ENCODE measurements at regions not wholly inside any gene's neighbourhood (a gene's known extent, or its start where the extent isn't known, plus 50 kb on each side); places are given as distances from the start of the nearest gene placed in this dataset.

DNA sequence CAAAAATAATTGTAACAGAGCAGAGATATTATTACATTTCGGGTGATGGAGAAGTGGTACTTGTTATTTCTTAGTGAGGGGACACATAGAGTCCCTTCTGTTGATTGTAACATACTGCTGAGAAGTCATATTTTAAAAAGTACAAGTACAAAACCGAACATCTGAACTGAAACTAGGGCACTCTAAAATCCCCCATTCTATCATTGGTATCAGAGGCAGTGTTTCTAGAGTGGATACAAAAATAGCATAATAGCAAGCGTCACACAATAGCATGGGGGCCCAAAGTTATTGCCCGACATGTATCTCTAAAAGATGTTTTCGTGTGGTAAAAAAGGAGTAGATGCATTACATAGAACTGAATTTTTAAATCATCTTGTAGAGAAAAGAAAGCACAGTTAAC, 502.1 kb upstream of the SLC10A2 start:
- ChIA-PET POLR2A (no interaction called here), CTCF (no interaction called here)
- Mint-ChIP-seq H3K36me3 (ENCODE audit: low read depth) (no peaks in the 10 kb centered on the region), H3K27ac (no peak overlapping the region), H3K4me3 (no peak overlapping the region), H3K4me1 (no peaks in the 10 kb centered on the region), H3K9me3 (peaks cover 5% of the 10 kb centered on the region), H3K27me3 (no peaks in the 10 kb centered on the region)
- DNase-seq: no peak

DNA sequence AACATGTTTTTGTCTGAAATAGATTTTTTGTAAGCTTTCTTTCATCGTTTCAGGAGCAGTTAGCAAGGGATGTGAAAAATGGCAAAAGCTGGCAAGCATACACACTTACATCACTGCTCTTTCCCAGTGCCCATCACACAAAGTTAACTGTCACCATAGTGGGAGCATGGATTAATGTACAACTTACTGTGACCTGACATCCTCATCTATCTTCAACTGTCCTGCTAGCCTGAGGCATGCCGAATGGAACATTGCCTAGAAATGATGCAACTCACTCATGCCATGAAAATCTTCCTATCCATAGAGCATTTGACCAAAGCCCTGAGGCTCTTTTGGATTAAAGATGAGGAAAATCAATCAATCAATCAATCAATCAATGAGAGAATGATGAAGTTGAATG, 491.7 kb upstream of the SLC10A2 start:
- ChIA-PET POLR2A (no interaction called here), CTCF (no interaction called here)
- Mint-ChIP-seq H3K36me3 (ENCODE audit: low read depth) (no peaks in the 10 kb centered on the region), H3K4me1 (no peaks in the 10 kb centered on the region), H3K27ac (no peak overlapping the region), H3K9me3 (peaks cover 9% of the 10 kb centered on the region), H3K27me3 (no peaks in the 10 kb centered on the region), H3K4me3 (no peak overlapping the region)
- no peak for DNase-seq

DNA sequence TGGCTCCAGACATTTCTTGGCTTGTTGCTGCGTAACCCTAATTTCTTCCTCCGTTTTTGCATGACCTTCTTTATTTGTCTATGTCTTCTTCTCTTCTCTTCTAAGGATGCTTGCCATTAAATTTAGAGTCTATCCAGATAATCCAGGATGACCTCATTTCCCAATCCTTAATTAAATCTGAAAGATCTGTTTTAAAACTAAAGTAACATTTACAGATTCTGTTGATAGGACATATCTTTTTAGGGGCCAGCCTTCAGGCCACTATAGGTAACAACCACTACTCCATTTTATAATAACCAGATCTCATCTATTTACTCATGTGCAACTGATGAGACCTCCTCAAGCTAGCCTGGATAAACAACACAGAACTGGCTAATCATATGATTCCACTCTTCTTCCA, 490.5 kb upstream of the SLC10A2 start:
- DNase-seq: no peak
- H3K36me3 Mint-ChIP-seq (ENCODE audit: low read depth): no peaks in the 10 kb centered on the region
- H3K4me3 Mint-ChIP-seq: no peak overlapping the region
- no peaks in the 10 kb centered on the region for H3K4me1 Mint-ChIP-seq
- no peaks in the 10 kb centered on the region for H3K27me3 Mint-ChIP-seq
- H3K9me3 Mint-ChIP-seq: peaks cover 9% of the 10 kb centered on the region
- ChIA-PET POLR2A (no interaction called here), CTCF (interaction anchor here (0.7 kb wide), 1 partner anchor 772 kb away, joined by 3 read pairs; no protein-coding TSS in a partner anchor)
- no peak overlapping the region for H3K27ac Mint-ChIP-seq

DNA sequence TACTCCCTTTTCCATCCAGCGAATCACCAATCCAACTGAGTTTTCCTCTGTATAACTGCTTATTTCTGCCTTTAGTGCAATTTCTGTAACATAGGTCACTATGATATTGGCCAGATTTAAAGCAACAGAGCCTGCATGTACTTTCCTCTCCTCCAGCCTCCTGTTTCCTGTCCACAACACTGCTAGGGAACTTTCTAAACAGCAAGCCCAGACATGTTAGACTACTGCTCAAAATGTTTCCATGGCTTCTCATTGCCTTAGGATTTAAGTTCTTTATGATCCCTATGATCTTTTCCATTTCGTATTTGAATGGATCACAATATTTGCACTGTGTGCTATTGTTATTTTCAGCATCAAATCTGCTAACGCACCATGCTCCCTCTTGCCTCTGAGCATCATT, 481.7 kb upstream of the SLC10A2 start:
- CTCF ChIA-PET: no interaction called here
- DNase-seq: no peak
- Mint-ChIP-seq H3K4me3 (no peak overlapping the region), H3K27me3 (no peaks in the 10 kb centered on the region), H3K4me1 (no peaks in the 10 kb centered on the region), H3K9me3 (peaks cover 26% of the 10 kb centered on the region), H3K36me3 (ENCODE audit: low read depth) (no peaks in the 10 kb centered on the region), H3K27ac (no peak overlapping the region)
- POLR2A ChIA-PET: no interaction called here

DNA sequence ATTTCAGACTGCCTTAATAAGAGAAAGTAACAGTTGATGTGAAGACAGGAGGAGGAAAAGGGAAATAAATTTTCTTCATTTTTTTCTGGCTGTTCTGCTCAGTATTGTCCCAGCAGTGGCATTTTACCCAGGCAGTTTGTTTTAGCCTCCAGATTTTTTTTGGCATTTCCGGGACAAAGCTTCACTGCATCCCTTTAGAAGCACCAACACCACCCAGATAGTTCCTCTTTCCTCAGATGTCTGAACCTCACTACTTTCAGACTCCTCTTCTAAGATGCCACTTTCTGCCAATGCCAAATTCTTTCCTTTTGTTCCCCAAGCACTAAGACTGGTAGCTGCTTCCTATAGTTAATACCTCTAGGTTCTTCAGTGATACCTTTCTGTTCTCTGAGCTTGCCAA, 480.1 kb upstream of the SLC10A2 start:
- ChIA-PET POLR2A (no interaction called here), CTCF (no interaction called here)
- Mint-ChIP-seq H3K27ac (no peak overlapping the region), H3K9me3 (peaks cover 29% of the 10 kb centered on the region), H3K36me3 (ENCODE audit: low read depth) (no peaks in the 10 kb centered on the region), H3K4me1 (no peaks in the 10 kb centered on the region), H3K27me3 (no peaks in the 10 kb centered on the region), H3K4me3 (no peak overlapping the region)
- no peak for DNase-seq

DNA sequence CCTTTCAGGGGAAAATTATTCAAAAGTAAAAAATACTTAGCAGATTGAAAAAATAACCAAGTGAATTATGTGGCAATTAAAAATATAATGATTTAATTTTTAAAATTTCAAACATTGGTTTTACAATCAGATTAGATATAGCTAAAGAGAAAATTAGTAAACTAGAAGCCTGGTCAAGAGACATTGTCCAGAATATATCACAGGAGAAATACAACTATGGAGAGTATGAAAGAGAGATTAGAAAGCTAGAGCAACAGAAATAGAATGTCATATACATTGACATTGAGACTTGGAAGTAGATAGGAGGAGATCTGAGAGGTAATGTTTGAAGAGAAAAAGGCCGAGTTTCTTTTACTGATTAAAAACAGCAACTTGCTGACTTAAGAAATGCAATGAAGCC, 476.4 kb upstream of the SLC10A2 start:
- POLR2A ChIA-PET: no interaction called here
- DNase-seq: no peak
- Mint-ChIP-seq H3K4me1 (no peaks in the 10 kb centered on the region), H3K27me3 (no peaks in the 10 kb centered on the region), H3K27ac (no peak overlapping the region), H3K4me3 (no peak overlapping the region), H3K9me3 (peaks cover 31% of the 10 kb centered on the region), H3K36me3 (ENCODE audit: low read depth) (no peaks in the 10 kb centered on the region)
- CTCF ChIA-PET: no interaction called here

DNA sequence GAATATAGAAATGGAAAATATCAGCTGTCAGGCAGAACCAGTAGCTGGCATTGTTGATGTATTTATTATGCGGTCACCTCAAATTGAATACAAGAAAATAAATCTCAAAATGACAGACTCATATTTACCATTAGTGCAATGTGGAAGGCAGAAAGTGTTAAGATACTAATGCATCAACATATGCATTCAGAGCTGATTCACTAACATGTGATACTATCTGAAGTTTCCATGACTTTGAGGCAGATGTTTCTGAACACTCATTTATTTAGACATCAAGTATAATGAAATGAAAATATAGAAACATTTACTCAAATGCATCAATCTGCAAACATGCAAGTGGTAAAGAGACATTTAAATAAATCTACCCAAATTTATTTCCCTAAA, 474.2 kb upstream of the SLC10A2 start:
- Mint-ChIP-seq H3K27me3 (no peaks in the 10 kb centered on the region), H3K4me1 (no peaks in the 10 kb centered on the region), H3K9me3 (peaks cover 22% of the 10 kb centered on the region), H3K4me3 (no peak overlapping the region), H3K27ac (no peak overlapping the region), H3K36me3 (ENCODE audit: low read depth) (no peaks in the 10 kb centered on the region)
- POLR2A ChIA-PET: no interaction called here
- no peak for DNase-seq
- CTCF ChIA-PET: no interaction called here

DNA sequence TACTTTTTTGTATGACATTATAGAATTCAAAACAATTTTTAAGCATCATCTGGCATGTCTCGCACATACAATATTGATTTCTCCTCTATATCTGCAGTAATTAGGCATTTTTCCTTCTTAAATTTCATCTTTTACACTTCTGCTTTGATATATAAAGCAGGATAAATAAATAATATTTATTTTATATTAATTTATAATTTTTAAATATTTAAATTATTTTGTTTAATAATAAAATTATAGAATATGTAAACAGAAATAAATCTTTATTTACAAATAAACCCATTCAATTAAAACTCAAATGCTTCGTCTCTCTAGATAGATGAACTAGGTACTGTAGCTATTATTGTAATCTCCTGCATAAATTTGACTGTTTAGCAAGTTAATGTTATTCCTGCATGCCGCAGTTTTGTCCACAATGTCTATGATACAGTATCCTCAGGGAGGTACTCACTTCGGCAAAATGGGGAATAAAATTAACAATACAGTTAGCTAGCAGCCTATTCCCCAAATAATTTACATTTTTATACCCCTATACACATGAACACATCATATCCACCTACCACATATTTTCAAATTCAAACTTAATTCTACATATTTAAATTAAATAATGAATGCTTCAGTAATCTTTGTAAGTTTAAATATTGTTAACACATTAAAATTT, 473.6 kb upstream of the SLC10A2 start:
- no peak overlapping the region for H3K4me3 Mint-ChIP-seq
- DNase-seq: no peak
- no peak overlapping the region for H3K27ac Mint-ChIP-seq
- CTCF ChIA-PET: no interaction called here
- peaks cover 19% of the 10 kb centered on the region for H3K9me3 Mint-ChIP-seq
- H3K36me3 Mint-ChIP-seq (ENCODE audit: low read depth): no peaks in the 10 kb centered on the region
- H3K4me1 Mint-ChIP-seq: no peaks in the 10 kb centered on the region
- POLR2A ChIA-PET: no interaction called here
- H3K27me3 Mint-ChIP-seq: no peaks in the 10 kb centered on the region

DNA sequence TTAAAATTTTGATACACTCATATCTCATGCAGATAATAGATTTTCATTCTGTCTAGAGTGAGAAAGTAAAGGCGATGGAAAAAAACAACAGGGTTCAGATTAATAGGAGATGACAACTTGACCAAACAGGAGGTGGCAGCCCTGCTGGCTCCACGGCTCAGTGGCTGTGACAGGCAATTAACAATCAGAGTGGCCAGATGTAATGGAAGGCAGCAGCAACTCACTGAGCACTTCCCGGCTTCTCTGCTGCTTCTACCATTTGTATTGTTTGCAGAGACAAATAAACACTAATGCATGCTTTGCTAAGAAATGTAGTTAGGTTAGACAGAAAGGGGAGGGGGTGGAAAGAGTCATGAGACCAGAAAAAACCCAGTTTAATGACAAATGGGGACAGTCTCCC, 473.0 kb upstream of the SLC10A2 start:
- Mint-ChIP-seq H3K27ac (no peak overlapping the region), H3K27me3 (no peaks in the 10 kb centered on the region), H3K9me3 (peaks cover 14% of the 10 kb centered on the region), H3K4me1 (no peaks in the 10 kb centered on the region), H3K4me3 (no peak overlapping the region), H3K36me3 (ENCODE audit: low read depth) (no peaks in the 10 kb centered on the region)
- POLR2A ChIA-PET: no interaction called here
- DNase-seq: no peak
- CTCF ChIA-PET: no interaction called here

DNA sequence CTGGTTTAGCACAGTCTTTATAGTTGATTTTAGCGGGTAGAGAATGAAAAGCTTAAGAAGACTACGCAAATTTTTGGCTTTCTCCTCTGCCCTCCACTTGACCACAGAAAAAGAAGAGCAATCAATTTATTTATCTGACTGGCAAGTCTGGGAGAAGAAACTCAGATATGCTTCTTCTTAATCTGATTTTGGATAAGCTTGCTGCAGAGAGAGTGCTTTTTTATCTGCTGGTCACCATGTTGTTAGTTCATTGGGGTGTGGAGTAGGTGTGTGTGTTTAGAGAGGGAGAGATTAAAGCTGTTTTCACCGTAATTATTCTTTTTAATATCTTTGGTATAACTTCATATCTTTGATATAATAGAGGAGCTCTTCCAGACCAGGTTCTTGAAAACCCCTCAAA, 471.4 kb upstream of the SLC10A2 start:
- Mint-ChIP-seq H3K4me1 (no peaks in the 10 kb centered on the region), H3K4me3 (no peak overlapping the region), H3K27ac (no peak overlapping the region), H3K36me3 (ENCODE audit: low read depth) (no peaks in the 10 kb centered on the region), H3K9me3 (peaks cover 4% of the 10 kb centered on the region), H3K27me3 (no peaks in the 10 kb centered on the region)
- DNase-seq: no peak
- ChIA-PET POLR2A (no interaction called here), CTCF (no interaction called here)

DNA sequence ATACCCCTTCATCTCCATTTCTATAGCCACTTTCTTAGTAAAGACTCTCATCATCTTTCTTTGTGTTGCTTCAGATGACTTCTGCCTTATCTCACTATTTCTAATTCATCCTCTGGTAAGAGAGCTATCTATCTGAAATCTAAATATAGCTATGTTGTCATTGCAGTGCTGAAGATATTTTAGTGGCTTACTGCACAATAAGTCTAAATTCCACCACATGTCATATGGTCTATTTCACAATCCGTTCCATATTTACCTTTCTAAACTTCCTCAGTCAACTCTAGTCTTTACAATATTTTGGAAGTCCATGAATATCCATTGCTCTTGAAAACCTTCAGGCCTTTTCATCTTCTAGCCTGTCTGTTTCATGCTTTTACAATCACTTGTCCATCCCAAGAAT, 465.1 kb upstream of the SLC10A2 start:
- Mint-ChIP-seq H3K27ac (no peak overlapping the region), H3K4me3 (no peak overlapping the region), H3K4me1 (no peaks in the 10 kb centered on the region), H3K36me3 (ENCODE audit: low read depth) (no peaks in the 10 kb centered on the region), H3K9me3 (peaks cover 3% of the 10 kb centered on the region), H3K27me3 (no peaks in the 10 kb centered on the region)
- ChIA-PET POLR2A (no interaction called here), CTCF (no interaction called here)
- no peak for DNase-seq

DNA sequence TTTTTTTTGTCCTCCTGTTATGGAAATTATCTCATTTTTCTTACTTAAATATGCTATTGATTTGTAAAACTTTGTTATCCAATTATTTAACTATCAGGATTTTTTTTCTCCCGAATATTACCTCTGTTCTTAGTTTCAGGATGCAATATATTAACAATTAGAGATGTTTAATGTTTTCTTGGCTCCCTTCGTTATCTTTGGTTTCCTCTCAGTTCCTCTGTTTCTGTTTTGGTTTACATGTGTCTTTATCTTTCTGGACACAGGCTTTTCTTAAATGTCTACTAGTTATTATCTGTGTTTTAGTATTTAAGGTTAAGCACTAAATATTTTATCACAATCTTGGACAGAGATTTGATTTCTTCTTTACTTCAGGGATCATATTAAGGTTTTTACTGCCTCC, 462.2 kb upstream of the SLC10A2 start:
- Mint-ChIP-seq H3K4me3 (no peak overlapping the region), H3K9me3 (peaks cover 3% of the 10 kb centered on the region), H3K27ac (no peak overlapping the region), H3K36me3 (ENCODE audit: low read depth) (no peaks in the 10 kb centered on the region), H3K4me1 (no peaks in the 10 kb centered on the region), H3K27me3 (no peaks in the 10 kb centered on the region)
- CTCF ChIA-PET: no interaction called here
- POLR2A ChIA-PET: no interaction called here
- DNase-seq: no peak

DNA sequence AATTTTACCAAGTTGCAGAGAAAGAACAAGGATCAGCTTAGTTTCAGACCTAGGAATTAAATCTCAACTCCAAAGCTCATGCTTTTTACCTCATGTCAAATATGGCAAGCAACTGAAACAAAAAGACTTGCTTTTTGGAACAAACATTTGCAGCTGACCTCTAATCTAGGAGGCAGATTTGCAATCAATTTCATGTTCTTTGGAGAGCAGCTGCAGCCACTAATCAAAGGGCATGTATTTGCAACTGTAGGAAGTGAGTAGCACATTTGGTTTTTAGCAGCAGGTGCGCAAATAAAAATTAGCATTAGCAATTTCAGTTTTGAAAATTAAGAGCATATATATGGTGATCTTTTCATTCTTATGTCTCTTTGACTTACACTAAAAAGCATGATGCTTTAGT, 459.3 kb upstream of the SLC10A2 start:
- H3K4me1 Mint-ChIP-seq: no peaks in the 10 kb centered on the region
- no peak for DNase-seq
- no peak overlapping the region for H3K4me3 Mint-ChIP-seq
- H3K27me3 Mint-ChIP-seq: no peaks in the 10 kb centered on the region
- ChIA-PET CTCF (no interaction called here), POLR2A (no interaction called here)
- no peaks in the 10 kb centered on the region for H3K9me3 Mint-ChIP-seq
- H3K27ac Mint-ChIP-seq: no peak overlapping the region
- no peaks in the 10 kb centered on the region for H3K36me3 Mint-ChIP-seq (ENCODE audit: low read depth)

DNA sequence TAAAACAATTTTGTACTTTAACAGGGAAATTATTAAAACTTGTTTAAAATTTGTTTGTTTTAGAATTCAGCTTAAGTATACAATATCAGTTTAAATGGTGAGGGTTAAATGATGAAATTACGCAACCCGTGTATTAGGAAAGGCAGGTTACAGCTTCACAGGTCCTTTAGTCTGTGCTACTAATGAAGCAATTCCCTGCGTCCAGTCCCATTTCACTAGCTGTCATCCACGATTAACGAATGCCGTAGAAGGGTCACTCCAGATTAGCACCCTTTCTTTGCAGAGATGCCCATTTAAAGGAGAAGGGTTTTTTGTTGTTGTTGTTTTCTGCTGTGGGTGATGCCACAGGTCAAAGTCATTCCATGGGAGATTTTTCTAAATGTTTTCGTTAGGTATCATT, 457.6 kb upstream of the SLC10A2 start:
- Mint-ChIP-seq H3K27me3 (no peaks in the 10 kb centered on the region), H3K4me1 (no peaks in the 10 kb centered on the region), H3K4me3 (no peak overlapping the region), H3K27ac (no peak overlapping the region), H3K36me3 (ENCODE audit: low read depth) (no peaks in the 10 kb centered on the region), H3K9me3 (no peaks in the 10 kb centered on the region)
- ChIA-PET POLR2A (no interaction called here), CTCF (no interaction called here)
- DNase-seq: no peak

DNA sequence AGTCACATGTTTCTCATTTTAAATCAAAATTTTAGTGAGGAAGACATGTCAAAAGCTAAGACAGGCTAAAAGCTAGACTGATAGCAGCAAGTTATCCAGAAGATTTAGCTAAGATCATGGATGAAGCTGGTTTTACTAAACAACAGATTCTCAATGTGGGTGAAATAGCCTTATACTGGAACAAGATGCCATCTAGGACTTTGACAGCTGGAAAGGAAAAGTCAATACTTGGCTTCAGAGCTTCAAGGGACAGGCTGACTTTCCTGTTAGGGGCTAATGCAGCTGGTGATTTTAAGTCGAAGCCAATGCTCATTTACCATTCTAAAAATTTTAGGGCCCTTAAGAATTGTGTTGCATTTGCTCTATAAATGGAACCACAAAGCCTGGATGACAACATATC, 455.3 kb upstream of the SLC10A2 start:
- H3K36me3 Mint-ChIP-seq (ENCODE audit: low read depth): no peaks in the 10 kb centered on the region
- H3K4me1 Mint-ChIP-seq: no peaks in the 10 kb centered on the region
- DNase-seq: no peak
- H3K4me3 Mint-ChIP-seq: no peak overlapping the region
- no peak overlapping the region for H3K27ac Mint-ChIP-seq
- no peaks in the 10 kb centered on the region for H3K27me3 Mint-ChIP-seq
- ChIA-PET CTCF (no interaction called here), POLR2A (no interaction called here)
- H3K9me3 Mint-ChIP-seq: no peaks in the 10 kb centered on the region
